ENCODE measurements at regions not wholly inside any gene's neighbourhood (a gene's known extent, or its start where the extent isn't known, plus 50 kb on each side); places are given as distances from the start of the nearest gene placed in this dataset.

DNA sequence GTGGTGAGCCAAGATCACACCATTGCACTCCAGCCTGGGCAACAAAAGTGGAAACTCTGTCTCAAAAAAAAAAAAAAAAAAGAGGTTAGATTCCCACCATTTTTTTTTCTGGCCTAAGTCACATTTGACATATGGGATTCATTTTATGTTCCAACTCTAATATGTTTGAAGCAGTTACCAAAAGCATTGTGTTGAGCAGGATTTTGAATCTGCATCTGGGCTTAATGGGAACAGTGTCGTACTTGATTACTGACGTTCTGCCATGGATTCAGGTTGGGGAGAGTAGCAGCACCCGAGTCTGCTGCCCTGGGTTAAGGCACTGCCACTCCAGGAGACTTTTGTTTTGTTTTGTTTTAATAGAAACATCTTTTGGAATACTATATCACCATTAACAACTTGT is 348.7 kb upstream of the TBL1XR1 start:
- no peak for DNase-seq

DNA sequence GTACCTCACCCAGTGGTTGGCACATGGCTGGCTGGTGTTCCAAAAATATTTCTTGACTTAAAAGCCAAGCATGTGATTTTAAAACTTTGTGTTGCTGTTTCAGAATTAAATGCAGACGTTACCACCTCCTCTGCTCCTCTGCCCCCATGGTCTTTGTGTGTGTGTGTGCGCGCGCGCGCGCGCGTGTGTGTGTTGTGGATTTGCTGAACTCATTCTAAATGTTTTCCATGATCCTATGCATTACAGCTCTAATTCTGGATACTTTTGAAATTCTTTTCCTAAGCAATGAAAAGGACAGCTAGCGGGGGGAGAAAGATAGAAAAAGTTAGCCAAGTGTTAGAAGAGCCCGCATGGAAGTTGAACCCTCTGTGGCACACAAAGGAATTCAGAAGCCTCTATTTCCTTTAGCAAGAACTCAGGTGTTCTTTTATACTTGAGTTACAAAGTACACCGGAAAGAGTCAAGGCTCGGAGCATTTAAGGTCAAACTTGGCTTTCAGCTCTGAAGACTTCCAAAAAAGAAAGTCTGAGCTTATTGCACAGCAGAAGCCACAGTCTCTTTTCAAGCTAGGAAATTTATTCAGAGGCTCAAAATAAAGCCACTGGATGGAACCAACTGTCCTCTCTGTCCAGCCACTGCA is 350.5 kb upstream of the TBL1XR1 start:
- DNase-seq = no peak

DNA sequence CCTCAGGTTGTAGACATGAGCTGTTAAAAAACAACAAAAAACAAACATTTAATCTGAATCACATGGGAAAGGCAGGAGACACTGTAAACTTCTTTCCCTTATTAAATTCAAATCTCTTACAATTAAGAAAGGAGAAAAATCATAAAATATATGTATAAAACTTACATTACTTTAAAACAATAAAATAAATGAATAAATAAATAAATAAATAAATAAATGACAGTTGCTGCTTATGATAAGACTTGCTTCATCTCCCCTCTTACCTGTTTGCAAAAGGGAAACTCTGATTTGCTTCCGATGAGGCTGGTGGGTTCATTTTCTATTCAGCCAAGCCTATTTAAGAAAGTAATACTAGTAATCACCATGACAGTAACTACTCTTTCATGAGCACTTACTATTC is 353.4 kb upstream of the TBL1XR1 start:
- DNase-seq = no peak

DNA sequence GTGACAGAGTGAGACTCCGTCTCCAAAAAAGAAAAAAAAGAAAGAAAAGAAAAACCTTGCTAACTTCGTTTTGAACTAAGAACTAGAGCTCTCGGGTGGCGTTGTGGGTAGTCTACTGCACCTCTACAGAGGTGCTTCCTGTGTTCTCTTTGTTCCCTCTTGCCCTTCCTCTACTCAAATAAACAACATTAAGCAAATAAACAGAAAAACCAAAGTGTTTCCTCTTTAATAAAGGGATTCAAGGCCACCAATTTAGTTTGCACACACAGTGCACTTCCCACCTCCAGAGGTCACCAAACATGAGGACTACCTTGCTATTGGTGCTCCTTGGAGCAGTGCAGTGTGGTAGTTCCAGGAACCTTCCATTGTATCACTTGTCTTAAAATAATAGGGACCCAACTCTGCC is 354.2 kb upstream of the TBL1XR1 start:
- no peak for DNase-seq

DNA sequence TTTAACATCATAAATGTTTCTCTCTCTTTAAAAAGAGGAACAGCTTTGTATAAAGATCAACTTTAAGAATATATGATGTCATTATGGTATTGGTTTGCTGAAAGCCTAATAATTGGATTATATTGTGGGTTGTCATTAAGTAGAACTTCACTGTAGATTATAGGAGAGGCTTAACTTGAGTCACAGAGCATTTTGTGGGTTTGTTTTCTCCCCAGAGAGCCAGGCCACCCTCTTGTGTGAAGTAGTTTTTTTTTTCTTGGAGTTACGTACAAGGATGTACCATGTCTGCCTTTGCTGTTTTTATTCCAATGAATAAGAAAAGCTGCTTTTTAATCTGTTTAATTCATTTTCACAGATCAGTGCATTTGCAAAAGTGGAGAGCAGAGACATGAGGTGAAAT is 354.8 kb upstream of the TBL1XR1 start:
- no peak for DNase-seq

DNA sequence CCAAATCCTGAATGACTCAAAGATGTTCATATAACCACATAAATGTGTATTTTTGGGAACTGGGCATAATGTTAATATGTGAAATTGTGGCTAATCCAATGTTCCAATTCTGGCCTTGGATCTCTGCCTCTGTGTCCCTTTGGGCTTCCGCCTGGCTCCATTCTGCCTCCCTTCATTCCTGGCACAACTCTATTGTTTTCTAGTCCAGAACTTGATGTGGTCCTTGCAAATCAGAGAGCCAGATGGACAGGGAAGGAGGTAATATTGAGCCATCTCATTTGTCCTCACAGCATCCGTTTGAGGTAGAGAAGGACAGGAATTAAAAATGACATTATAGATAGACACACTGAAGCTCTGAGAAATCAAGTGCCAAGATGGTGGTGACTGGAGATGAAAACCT is 355.7 kb upstream of the TBL1XR1 start:
- no peak for DNase-seq

DNA sequence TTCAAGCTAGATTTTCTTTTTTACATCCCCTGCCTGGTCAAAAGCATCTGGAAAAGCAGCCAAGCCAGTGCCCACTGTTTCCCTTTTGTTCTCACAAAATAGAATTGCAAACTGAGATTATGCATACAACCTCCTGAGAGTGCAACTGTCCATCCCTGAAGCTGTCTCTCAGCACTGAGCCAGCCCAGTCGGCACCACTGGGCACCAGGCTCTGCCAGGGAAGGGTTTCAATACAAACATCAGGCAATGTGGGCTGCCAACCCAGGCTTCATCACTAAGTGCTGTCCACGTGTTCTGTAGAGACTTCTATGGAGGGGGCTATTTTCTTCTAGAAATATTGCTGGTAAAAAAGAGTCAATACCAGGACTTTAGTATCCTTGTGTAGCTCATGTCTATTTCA is 356.3 kb upstream of the TBL1XR1 start:
- no peak for DNase-seq

DNA sequence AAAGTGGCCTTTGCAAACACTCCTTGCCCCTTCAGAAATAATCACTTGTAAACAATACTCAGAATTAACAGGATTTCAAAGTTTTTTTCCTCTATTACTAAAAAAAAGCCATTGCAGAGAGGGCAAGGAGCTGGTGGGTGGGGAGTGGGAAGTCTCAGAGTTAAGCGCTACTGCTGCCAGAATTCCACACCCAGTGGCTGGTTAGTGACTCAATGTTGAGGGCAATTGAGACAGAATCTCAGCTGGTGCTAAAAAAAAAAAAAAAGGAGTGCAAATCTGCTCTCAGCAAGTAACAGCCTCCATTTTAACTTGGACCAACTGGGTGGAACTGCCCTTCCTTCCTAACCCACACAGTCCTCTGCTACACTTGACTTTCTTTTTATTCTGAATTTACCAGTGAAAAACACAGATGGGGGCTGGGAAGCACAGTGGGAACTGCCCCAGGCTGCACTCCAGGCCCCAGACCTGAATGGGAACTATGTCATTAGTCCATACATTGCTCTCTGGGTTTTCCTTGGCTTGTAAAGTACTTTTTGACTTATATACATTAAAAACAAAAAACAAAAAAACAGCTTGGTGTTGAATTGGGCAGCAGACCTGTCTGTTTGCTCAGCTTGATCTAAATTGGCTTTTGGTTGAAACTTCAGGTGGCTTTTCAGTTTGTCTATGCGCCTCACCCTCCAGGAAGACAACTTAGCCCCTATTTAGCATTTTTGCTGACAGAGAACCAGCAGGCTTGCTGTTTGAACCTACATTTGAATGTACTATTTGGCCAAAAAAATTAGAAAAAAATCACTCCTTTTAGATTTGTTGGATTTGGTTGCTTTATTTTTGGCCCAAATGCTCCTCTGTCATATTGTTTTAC is 357.8 kb upstream of the TBL1XR1 start:
- DNase-seq = no peak

DNA sequence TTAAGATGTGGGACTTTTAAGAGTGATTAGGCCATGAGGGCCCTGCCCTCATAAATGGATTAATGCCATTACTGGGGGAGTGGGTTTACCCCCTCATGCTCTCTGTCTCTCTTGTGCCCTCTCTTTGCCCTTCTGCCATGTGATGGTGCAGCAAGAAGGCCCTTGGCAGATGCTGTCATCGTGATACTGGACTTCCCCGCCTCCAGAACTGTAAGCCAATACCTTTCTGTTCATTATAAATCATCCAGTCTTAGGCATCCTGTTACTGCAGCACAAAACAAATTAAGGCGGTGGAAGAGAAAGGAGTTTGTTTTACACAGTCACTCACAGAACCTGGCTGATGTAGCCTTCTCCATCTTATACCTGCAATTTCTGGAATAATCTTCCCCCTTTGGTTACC is 360.3 kb upstream of the TBL1XR1 start:
- DNase-seq = no peak

DNA sequence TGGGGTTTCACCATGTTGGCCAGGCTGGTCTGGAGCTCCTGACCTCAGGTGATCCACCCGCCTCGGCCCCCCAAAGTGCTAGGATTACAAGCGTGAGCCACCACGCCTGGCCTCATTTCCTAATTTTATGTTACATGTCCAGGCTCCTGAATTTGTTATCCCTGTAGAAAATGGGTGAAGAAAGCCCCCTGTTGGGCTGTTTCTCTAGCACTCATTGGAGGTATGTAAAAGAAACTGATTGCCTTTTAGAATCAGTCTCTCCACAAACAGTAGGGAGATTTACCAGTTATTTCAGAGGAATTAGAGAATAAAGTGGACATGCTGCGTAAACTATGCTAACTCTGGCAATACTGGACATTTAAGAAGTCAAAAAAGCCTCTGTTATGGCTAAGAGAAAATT is 364.1 kb upstream of the TBL1XR1 start:
- no peak for DNase-seq

DNA sequence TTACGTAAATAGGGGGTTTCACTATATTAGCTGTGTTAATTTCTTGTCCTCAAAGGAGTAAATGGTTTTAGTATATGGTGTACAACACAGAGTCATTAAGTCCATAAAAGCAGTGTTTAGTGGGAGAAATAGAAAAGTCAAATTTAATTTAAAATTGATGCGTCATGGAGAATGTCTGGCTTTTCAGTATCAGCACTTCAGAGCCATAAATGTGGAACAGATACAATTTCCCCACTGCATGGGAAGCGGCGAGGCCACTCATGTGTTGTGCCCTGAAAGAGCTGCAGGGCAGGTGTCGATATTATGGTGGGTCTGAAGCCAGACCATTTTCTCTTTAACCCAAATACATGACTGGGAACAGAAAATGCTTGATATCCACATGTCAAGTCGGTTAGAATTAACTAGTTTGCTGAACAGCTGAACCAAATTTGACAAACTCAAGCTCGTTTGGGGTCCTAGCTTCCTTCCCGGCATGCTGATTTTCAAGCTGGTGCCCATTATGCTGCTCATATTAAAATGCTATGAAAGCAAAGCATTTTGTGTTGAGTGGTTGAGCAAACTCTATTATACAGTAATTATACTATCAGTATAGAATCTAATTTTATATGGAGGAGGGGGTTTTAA is 364.6 kb upstream of the TBL1XR1 start:
- DNase-seq = no peak

DNA sequence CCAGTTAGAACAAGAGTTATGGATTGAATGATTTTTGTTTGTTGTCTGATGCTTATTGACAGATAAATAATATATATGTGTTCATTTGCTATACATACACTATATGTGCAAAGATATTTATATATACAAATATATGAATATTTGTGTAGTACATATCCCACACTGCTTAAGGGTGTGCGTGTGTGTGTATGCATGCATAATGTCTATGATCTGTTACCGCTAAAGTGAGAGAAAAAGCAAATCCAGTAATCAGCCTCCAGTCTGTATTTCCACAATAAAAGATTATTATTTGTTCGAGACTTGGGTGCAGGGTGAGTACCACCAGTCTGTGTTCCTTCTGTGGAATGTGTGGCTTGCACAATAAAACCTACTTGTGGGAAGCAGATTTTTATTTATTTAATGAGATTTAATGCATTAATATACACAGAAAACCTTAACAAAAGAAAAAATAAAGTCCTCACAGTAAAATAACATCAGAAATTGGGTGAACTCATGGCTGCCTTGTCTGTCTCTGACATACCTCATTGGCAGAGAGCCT is 366.0 kb upstream of the TBL1XR1 start:
- no peak for DNase-seq

DNA sequence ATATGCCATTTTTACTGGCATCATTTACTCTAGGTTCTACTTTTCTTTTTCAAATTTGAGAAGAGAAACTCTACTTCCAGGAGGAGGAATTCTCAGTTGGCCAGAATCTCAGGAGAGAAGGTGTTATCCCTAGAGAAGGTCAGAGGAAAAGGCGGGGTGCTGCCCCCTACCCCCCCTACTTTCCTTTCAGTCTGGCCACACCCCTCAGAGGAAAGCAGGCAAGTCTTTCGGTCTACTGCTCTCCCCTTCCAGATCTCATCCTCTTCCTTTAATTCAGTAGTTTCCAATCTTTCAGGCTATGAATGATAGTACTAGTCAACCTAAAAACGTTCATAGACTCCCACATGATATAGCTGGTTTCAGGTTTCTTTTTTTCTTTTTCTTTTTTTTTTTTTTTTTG is 366.5 kb upstream of the TBL1XR1 start:
- no peak for DNase-seq

DNA sequence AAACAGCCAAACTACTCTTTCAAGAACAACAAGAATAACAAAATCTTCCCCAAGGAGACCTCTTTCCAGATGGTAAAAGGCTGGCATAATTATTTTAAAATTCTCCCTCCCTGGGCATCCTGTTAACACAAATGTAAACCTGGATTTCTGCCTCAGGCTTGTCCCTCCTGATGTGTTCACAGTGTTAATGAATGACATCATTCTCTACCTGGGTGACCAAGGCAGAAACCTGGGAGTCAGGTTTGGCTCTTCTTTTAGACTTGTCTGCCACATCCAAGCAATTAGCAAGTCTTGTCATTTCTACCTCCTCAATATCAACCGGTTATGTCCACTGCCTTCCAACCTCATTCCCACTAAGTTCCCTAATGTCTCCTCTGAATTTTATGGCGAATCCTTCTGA is 368.7 kb upstream of the TBL1XR1 start:
- DNase-seq = no peak

DNA sequence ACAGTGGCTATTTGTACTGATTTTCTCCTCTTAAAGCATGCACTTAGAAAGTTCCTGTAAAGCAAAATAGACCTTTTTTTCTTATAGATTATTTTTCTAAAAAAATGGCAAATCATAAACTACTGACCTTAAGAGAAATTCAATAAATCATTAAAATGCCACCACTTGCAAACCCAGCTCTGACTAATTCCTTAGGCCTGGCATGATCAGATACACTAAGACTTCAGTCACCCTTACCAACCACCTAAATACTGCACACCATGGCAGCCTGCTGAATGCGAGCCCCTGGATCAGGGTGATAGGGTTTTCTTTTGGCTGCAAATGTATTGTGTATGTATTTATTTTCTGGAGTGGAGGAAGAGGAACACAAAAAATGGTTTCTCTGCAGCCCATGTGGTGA is 370.6 kb upstream of the TBL1XR1 start:
- no peak for DNase-seq

DNA sequence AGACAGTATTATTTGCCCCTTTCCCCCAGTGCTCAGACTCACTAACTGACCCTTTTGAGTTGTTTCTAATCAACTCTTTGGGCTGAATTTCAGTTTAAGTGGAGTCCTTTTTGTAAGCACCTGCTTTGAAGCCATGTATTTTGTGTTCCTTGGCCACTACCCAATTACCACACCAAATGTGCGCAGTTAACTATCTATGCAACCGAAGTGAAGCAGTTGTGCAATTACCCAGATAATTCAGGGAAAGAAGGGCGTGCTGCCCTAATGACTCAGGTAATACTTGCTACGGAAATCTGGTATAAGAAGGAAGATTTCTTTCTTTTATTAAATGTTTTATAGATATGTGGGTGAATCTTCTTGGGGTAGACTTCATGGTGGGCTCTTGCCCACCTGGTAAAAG is 371.9 kb upstream of the TBL1XR1 start:
- DNase-seq = no peak

DNA sequence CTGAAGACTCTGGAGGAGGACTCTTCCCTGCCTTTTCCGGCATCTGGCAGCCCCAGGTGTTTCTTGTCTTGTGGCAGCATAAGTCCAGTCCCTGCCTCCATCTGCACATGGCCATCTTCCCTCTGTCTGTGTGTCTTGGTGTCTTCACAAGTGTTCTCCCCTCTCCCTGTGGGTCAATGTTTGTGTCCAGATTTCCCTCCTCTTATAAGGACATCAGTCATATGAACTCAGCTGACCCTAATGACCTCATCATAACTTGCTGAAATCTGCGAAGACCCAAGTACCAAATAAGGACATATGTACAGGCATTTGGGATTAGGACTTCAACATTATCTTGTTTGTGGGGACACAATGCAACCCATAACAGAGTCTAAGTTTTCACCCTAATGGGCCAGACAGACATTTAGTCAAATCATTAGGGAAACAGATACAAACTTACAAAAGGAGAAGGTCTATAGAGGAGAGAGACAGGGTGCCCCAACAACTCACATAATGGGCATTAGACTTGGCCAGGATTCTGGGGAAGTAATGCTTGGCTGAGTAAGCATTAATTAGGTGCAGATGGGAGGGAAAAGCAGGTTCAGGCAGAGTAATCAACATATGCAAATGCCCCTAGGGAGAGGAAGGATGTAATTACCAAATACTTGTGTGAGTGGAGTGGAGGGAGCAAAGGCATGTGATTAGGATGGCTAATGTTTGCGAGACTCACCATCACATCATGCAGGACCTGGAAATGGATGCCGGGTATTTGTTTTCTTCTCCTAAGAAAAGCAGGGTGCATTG is 372.8 kb upstream of the TBL1XR1 start:
- no peak for DNase-seq

DNA sequence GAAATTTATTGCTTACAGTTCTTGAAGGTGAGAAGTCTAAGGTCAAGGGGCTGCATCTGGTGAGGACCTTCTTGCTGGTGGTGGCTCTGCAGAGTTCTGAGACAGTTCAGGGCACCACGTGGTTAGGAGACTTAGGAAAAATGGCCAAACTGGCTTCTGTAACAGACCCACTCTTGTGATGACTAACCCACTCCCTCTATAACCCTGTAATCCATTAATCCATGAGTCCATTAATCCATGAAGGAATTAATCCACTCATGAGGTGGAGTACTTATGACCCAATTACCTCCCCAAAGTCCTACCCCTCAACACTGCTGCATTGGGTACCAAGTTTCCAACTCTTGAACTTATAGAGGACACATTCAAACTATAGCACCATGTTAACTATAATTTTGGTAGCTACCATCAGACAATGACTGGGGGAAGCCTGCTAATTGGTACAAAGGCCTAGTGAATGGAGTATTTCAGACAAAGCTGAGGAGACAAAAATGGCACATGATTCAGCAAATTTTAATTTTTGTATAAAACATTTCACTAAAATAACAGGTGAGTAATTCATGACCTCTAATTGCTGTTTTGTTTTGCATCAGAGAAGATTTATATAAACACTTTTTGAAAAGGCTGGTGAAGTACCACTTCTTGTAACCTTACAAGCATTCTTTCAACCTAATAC is 374.1 kb upstream of the TBL1XR1 start:
- no peak for DNase-seq

DNA sequence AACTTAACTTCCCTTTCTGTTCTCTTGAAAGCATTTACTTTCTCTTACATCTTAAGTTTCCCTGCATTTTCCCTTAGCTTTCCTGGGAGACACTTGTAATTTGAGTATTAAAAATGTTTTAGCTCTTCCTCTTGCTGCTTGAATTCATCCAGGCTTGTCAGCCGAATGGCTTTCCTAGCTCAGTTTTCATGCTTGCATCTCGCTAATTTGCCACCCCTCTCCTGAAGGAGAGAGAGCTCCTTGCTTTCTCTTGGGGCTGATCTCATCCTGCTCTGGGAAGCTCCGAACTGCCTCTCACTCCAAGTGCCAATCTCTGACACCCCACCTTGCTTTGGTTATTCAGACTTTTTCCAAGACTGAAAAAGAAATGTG is 374.6 kb upstream of the TBL1XR1 start:
- no peak for DNase-seq

DNA sequence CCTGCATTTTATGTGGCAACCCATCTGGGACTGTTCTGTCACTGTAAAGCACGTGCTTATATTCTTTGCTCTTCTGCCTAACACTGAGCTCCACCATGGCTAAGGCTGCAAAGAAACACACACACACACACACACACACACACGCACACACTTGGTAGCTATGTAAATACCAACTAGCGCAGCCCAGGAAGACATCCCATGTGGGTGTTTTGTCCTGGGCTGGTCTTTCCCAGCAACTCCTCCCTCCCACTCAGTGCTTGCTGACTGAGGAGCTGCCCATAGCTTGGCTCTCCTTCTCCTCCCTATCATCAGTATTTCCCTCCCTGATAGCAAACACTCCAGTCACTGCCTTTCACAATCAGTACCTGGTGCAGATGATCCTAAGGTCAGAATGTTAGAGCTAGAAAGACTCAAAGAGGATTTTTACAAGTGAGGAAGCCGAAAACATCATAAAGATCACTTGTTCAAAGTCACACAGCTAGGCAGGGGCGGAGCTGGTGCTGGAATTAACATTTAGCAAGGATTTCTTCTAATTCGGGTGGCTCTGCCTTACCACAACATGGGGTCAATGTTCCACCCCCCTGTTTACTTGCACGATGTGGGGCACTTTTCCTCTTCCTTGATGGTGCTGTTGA is 377.1 kb upstream of the TBL1XR1 start:
- no peak for DNase-seq

DNA sequence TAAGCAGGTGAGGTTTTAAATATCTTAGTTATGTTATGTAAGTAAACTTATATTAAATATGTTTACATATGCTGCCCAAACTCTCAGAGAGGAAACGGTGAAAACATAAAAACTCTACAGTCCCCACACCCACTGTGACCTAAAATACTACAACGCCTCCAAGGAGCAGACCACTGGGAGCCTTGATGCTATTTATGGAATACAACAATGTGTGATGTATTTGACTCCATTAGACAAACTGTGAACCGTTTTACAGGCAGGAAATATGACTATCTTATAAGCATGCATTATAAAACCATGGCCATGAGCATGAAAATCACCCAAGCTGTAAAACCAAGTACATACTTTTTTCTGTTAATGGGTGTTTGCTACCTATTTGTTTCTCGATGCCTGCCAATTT is 379.5 kb upstream of the TBL1XR1 start:
- no peak for DNase-seq

DNA sequence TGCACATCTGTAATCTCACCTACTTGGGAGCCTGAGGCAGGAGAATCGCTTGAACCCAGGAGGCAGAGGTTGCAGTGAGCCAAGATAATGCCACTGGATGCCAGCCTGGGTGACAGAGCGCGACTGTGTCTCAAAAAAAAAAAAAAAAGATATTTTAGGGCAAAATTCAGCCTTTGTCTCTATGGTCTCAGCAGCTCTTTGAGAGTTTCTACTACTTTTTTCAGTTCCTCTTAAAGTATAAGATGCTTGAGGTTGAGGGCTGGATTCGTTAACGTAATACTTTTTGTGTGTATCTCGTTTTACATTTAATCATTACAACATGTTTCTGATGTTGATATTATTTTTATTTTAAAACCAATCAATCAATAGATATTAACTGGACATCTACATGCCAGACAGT is 381.2 kb upstream of the TBL1XR1 start:
- no peak for DNase-seq

Data from activated CD4-positive, CD25-positive, alpha-beta regulatory T cell (primary cell).